Stimulated activated CD4-positive, alpha-beta T cell treated with anti-CD3 and anti-CD28 coated beads, TNF-alpha, amount 100 ng/mL, for 24 hours (primary cell): ENCODE measurements at regions not wholly inside any gene's neighbourhood (a gene's known extent, or its start where the extent isn't known, plus 50 kb on each side); places are given as distances from the start of the nearest gene placed in this dataset.
"Not testable (repeated sequence)": the region's sequence is repeated elsewhere in the genome, so short reads cannot be mapped to it uniquely, and the experiment has no call there.

Experiments used
- DNase-seq, 3 experiments: peaks; one replicate each; pipeline ENCODE4 v3.0.0-alpha.2; 2020; ENCODE audit warnings: low read depth in 3 of 3

DNA sequence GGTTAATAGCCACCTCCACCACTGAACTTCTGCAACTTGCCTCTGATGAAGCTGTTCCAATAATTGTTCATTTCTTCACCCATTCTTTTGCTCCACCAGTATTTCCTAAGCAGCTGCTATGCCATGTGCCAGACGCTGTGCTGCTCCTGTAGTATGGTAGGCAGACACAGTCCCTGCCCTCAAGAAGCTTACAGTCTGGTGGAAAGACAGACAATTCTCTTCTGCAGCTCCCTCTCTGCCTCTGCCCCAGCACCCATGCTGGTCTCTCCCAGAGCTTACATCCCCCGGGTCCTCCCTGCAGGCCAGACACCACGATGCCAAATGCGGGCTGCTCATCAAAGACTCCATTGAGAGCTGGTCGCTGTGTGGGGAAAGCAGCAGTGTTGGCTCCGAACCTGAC lies 111.6 kb upstream of the ESRRB start:
- DNase-seq, result no peak

DNA sequence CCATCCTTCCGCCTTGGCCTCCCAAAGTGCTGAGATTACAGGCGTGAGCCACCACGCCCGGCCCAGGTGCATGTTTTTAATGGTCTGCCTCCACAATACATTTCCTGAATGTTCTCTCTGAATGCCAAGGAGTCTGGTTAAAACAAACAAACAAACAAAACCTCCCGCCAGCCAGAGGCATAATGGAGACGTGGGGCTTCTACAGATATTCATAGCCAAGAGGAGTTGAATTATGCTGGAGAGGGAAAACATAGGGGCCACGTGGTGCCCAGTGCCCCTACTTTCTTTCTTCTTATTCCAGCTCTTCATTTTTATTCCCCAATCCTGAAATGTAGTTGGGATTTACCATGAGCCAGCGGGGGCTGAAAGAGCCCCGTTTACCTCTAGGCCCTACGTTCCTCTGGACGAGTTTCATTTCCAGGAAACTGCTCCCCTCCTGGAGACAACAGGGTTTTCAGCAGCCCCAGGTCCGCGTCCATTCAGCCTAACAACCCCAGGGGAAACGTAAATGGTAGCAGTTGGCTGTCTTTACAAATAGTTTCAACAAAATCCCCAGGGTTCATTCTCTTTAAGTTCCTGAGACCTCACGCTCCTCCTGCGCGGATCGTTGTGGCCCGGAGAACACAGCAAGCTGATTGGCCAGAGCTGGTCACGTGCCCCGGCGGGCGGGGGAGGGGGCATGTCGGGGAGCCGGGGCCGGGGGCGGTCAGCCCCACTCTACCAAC lies 108.5 kb upstream of the ESRRB start:
- peak in 1 of 3 experiments; percentile 2 for DNase-seq

DNA sequence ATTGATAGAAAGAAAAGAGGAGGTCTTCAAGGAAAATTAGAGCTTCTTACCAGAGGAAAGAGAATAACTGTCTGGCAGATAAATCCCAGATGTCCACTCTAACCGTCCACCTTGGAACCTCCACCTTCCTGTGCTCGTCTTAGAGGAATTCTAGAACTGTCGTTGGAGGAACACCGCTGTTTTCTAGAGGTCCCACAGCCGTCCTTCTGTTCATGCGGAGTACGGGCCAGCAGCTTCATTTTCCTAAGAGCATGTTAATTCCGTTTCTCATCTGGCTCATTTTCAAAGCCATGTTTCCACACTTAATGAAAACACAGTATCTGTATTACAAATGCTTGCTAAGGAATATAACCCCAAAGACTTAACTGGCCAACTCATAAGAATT lies 107.9 kb upstream of the ESRRB start:
- DNase-seq, result no peak

DNA sequence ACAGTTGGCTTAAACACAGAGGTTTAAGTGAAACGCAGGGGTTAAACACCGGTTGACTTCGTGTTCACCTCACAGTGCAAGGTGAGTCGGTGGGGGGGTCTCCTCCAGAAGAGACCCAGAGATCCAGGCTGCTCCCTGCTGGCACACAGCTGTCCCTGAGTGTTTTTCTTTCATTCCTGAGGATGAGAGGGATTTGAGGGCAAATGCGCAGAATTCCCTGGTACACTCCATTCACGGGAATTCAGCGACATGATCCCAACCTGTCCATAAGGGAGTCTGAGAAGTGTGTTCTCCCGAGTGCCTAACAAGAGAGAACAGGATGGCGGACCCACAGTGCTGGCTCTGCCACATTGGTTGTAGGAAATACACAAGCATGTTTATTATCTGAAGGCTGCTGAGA lies 107.2 kb upstream of the ESRRB start:
- no peak for DNase-seq

DNA sequence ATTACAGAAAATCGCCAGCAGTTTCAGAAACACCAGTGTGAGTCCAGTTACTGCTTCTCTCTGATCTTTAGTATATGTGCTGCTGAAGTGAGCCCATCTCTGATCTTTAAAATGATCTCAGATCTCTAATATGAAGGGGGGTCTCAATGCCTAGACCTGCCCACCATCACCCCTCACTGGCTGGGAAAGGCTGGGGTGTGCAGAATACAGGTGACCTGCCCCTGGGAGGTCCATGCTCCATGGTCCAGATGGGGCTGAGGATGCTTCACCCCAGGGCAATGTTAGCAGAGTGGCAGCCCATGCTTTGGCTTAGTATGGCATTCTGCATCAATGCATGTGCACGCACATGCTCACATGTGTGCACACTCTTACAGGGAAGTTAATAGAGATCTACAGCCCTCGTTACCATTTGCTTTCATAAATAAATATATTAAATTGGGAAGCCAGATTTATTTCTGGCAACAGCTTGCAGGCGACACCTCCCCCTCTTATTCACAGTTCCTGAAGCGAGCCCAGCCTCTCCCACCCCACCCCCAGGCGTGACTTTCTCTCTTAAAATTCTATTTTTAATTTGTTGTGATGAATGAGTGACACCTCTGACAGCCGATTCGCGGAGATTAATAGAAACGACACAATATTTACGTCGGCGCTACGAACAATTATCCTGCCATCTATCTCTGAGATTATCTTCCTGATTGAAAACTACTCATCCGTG lies 104.7 kb upstream of the ESRRB start:
- DNase-seq, result no peak

DNA sequence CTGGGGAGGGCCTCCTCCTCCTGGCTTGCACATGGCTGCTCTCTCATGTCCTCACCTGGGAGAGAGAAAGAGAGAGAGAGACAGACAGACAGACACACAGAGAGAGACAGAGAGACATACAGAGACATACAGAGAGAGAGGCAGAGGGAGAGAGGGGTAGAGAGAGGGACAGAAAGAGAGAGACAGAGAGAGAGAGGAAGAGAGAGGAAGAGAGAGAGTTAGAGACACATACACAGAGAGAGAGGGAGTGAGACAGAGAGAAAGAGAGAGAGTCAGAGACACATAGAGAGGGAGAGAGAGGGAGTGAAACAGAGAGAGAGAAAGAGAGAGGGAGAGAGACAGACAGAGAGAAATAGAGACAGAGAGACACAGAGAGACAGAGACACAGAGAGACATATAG lies 103.6 kb upstream of the ESRRB start:
- no peak for DNase-seq

DNA sequence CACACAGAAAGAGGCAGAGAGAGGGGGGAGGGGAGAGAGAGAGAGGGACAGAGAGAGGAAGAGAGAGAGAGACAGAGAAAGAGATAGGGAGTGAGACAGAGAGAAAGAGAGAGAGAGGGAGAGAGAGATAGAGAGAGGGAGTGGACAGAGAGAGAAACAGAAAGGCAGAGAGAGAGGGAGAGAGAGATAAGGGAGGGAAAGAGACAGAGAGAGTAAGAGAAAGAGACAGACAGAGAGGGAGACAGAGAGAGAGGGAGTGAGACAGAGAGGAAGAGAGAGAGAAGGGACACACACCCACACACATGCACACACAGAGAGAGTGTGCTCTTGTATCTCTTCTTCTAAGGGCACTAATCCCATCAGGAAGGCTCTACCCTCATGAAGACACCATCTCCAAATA lies 103.2 kb upstream of the ESRRB start:
- no peak for DNase-seq

DNA sequence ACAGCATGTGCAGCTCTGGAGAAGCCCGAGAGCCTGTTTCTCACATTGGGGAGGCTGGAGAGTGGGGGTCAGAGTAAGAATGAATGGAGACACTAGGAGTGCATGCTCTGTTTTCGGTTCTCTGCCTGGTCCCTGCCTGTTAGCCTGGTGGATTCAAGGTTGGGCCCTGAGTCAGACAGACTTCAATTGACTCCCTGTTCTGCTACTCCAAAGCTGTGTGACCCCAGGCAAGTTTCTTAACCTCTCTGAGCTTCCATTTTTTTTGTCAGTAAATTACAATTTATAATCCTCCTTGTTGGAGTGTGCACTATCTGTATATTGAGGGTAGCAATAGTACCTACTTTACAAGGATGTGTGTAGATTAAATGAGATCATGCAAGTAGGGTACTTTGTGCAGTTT lies 102.6 kb upstream of the ESRRB start:
- DNase-seq, result no peak

DNA sequence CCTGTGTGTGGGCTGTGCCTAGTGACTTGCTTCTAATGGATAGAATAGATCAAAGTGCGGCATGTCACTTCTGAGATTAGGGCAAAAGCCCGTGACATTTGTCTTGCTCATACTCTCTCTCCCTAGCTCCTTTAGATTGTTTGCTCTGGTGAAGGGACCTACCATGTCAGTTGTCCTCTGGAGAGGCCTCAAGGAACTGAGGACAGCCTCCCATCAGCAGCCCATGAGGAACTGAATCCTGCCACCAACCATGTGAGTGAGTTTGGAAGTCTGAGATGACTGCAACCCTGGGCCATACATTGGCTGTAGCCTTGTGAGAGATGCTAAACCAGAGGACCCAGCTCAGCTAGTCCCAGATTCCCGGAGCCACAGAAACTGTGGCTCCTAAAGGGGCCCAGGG lies 101.6 kb upstream of the ESRRB start:
- DNase-seq, result no peak

DNA sequence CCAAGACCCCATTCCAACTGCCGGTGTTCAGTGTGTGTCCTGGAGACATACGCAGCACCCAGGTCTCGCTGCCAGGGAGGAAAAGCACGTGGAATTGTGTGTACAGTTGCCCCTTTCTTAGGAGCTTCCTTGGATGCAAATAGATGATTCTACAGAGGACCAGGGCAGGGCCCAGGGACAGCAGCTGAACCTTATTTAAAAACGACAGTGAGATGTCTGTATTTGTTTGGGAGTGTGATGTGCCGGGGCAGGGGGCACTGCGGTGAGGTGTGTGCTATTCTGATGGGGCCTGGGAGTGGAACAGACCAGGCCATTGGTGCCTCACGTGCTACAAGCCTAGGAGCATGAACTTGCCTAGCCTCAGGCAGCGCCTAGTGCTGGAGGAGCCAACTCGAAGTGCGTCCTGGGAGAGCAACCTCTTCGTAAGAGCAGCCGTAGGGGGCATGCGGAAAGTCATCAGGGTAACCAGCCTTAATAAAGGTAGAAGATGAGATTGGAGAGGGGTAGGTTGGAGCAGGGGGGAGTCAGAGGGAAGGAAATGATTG lies 98.3 kb upstream of the ESRRB start:
- DNase-seq, result no peak

DNA sequence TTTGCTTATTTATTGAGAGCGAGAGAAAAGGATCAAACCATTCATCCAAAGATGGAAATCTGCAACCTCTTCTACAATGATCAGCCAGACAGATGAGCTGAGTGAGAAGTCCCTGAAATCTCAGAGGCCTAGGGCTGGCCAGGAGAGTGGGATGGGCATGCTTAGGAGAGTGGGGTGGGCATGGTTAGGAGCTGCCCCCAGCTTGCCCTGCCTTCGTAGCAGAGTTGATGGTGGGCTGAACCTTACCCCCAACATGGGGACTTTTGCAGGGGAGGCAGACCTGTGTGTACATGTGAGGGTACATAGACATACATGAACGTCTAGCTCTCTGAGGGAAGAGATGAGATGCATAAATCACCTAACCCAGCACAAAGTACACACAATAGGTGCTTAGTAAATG lies 95.7 kb upstream of the ESRRB start:
- DNase-seq, result no peak

DNA sequence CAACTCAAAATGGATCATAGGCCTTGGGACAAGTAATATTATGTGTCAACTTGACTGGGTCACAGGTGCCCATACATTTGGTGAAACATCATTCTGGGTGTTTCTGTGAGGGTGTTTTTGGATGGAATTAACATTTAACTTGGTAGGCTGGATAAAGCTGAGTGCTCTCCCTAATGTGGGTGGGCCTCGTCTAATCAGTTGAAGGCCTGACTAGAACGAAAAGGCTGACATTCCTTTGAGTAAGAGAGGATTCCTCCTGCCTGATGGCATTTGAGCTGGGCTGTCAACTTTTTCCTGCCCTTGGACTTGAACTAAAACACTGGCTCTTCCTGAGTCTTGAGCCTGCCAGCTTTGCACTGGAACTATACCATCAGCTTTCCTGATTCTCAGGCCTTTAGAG lies 93.4 kb upstream of the ESRRB start:
- no peak for DNase-seq

DNA sequence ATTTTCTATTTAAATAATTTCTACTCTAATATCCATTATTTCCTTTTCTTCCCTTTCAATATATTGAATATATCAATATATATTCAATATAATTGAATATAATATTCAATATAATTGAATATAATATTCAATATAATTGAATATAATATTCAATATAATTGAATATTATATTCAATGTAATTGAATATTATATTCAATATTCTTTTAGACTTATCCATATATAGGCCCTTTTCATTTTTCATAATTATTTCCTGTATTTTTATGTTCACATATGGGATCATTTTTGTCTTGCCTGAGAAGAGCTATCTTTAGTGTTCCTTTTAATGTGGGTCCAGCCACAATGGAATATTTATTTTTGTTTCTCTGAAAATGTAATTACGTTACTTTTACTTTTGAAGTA lies 88.9 kb upstream of the ESRRB start:
- no peak for DNase-seq

DNA sequence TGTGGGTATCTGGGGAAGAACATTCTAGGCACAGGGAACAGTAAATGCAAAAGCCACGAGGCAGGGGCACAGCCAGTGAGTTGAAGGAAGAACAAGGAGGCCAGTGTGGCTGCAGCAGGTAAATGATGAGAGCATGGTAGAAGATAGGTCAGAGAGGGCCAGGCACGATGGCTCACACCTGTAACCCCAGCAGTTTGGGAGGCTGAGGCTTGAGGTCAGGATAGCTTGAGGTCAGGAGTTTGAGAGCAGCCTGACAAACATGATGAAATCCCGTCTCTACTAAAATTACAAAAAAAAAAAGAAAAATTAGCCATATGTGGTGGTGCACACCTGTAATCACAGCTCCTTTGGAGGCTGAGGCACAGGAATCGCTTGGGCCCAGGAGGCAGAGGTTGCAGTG lies 86.7 kb upstream of the ESRRB start:
- no peak for DNase-seq

DNA sequence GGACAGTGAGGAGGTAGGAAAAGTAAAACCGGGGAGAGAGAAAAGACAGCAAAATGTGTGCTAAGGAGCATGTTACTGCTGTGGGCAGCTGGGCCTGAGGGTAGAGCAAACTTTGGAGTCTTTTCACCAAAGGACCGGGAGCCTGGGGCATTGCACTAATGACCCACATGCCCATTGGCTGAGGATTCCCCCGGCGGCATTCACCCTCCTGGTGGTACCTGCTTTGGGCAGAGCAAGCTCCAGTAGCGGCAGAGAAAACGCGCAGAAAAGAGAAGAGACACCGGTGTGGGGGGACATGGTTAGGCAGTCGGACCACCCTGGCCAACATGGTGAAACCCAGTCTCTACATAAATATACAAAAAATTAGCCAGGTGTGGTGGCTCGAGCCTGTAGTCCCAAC lies 83.4 kb upstream of the ESRRB start:
- no peak for DNase-seq

DNA sequence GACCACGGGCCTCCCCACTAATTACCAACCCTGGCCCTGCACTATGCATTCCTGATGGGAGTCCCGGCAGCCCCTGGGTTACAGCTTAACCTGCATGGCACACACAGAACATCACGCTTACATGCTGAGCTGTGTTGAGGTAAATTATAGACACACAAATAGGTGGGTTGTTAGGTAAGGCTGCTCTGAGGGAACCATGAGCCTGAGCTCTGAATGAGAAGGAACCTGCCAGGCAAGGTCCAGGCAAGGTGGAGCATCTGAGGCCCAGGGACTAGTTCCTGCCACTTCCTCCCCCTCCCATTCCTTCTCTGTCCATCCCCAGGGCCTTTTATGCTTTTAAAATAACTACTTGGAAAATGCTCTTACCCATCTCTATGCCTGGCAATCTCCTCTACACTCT lies 82.7 kb upstream of the ESRRB start:
- DNase-seq, result no peak

DNA sequence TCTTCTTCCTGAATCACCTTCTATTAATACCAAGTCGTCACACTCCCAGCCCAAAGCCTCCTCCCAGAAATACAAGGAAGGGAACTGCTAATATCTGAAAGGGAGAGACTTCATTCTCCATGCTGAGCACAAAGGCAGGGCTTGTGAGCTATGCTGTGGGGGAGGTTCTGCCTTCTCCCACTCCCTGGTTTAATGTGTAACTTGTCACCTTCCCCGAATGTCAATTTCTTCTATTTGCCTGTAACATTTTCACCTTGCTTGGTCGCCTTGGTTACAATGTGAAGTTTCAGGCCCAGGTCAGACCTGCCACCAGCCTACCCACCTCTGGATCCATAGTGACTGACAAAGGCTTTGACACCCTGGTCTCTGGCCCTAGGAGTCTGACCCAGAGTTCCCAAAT lies 82.0 kb upstream of the ESRRB start:
- DNase-seq, result no peak

DNA sequence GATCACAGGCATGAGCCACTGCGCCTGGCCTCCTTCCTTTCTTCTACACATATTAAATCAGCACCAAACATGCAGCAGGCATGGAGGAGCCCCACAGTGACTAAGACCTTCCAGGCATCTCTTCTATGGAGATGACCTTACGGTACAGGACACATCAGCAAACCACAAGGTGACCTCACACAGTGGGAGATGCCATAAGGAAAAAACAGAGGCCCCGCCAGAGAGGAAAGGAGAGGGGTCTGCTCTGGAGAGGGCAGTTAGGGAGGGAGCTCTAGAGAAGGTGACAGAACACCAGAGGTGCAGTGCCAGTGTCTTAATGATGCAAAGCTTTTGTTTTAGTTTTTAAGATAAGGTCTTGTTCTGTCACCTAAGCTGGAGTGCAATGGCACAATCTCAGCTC lies 81.1 kb upstream of the ESRRB start:
- DNase-seq, result no peak

DNA sequence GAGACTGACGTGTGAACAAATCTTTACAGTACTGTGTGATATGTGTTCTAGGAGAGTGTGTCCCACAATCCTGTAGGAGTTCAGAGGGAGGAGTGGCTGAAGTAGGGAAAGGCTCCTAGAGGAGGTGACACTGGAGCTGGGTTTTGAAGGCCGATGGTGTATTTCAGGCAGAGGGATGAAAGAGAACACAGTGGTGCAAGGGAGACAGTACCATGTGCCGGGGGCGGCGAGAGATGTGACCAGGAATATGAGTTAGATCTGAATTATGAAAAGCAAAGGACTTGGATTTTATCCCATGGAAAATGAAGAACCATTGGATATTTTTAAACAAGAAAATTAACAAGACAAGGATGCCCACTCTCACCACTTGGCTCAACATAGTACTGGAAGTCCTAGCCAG lies 77.0 kb upstream of the ESRRB start:
- DNase-seq, result no peak

DNA sequence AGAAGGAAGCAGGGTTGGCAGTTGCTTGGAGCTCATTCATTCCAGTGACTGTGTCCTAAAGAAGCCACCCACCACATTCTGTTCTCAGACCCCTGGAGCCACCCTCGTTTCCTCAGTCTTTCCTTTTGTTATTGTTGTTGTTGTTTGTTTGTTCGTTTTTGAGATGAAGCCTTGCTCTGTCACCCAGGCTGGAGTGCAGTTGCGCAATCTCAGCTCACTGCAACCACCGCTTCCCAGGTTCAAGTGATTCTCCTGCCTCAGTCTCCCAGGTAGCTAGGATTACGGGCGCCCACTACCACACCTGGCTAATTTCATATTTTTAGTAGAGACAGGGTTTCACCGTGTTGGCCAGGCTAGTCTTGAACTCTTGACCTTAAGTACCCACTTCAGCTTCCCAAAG lies 72.7 kb upstream of the ESRRB start:
- DNase-seq, result not testable (repeated sequence)

DNA sequence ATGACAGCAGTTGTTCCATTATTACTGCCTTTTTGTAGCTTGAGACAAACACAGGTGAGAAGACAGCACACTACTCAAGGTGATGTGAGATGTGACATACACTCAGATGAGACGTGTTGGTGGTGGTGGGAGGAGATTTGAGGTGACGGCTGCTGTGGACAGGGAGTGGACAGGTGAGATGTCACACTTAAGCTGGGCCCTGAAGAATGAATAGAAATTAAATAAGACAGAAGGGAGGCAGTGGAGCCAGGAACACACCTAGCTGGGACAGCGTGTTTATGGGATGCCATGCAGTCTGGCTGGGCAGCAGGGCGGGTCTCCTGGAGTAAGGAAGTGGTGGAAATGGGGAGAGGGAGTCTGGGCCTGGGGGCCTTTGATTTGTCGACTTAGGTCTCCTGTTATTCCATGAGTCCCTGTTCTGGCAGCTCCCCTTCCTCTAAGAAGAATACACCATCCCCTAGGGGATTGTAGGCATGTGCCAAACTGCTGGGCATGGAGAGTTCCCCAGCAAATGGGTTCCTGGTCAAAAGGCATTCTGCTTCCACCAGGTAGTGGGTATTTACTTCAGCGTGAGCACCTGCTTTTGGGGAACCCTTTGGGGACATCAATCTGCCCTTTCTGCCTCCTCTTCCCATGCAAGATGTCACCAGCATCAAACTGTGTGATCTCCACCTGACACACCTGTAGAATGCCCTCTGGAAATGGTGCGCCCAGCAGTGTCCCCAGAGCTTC lies 71.2 kb upstream of the ESRRB start:
- no peak for DNase-seq

DNA sequence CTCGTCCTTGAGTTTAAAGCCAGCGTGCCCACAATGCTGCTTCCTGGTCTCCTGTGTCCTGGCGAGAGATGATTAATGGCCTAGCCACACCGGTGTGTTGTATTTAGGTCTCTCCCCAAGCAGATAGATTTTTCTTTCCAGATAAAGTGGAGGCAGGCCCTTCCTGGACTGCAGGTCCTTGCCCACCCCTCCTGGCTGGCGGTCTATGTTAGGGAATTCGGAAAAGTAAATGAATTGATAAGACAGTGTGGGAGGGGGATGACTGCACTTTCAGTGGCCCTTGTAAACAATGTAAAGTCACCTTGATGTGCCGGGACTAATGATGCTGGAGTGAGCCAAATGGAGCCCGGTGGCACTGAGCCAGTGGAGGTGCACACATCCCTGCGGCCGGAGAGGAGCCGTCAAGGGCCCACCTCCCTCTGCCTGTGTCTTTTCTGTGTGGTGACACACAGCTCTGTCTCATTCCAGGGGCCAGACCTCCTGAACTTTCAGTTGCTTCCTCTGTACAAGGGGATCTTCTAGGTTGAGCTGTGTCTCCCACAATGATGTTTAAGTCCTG lies 70.6 kb upstream of the ESRRB start:
- no peak for DNase-seq

DNA sequence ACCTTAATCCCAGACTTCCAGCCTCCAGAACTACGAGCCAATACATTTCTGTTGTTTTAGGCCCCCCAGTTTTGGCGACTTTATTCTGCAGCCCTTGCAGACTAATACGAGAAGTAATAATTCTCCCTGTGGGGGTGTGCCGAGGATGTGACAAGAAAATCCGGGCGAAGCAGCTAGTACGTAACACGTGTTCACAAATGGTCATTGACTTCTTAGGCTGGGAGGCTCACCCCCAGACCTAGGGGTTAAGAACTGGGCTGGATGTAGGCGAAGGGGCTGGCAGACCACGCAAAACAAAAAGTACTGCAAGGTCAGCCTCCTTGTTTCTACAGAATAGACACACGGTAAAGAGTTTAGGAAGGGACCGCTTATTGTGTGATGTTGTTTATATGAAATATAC lies 69.8 kb upstream of the ESRRB start:
- DNase-seq, result no peak
